ENCODE measurements at regions not wholly inside any gene's neighbourhood (a gene's known extent, or its start where the extent isn't known, plus 50 kb on each side); places are given as distances from the start of the nearest gene placed in this dataset.

GRCh38 chr1:213366141-213366831 lies 315.2 kb downstream of the RPS6KC1 start:
- Mint-ChIP-seq H3K4me3 (no peak overlapping the region), H3K4me1 (peaks cover 7% of the 10 kb centered on the region), H3K36me3 (no peaks in the 10 kb centered on the region), H3K27me3 (ENCODE audit: insufficient read depth, low read depth) (peaks cover 6% of the 10 kb centered on the region), H3K27ac (no peak overlapping the region), H3K9me3 (peaks cover 8% of the 10 kb centered on the region)
- no peak for TF ChIP-seq EZH2 (IDR thresholded peaks at IDR 0.05)
- TF ChIP-seq, protein P1, sequence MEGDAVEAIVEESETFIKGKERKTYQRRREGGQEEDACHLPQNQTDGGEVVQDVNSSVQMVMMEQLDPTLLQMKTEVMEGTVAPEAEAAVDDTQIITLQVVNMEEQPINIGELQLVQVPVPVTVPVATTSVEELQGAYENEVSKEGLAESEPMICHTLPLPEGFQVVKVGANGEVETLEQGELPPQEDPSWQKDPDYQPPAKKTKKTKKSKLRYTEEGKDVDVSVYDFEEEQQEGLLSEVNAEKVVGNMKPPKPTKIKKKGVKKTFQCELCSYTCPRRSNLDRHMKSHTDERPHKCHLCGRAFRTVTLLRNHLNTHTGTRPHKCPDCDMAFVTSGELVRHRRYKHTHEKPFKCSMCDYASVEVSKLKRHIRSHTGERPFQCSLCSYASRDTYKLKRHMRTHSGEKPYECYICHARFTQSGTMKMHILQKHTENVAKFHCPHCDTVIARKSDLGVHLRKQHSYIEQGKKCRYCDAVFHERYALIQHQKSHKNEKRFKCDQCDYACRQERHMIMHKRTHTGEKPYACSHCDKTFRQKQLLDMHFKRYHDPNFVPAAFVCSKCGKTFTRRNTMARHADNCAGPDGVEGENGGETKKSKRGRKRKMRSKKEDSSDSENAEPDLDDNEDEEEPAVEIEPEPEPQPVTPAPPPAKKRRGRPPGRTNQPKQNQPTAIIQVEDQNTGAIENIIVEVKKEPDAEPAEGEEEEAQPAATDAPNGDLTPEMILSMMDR (IDR thresholded peaks at IDR 0.05), result no peak
- TF ChIP-seq EZH2phosphoT487 (IDR thresholded peaks at IDR 0.05), result no peak
- Histone ChIP-seq H3K36me3 (no peaks in the 10 kb centered on the region), H2AFZ (replicated peaks) (no peak overlapping the region), H3K4me1 (peaks cover 14% of the 10 kb centered on the region), H3K4me2 (no peak overlapping the region), H3K4me3 (no peak overlapping the region), H4K20me1 (ENCODE audit: low read depth) (no peaks in the 10 kb centered on the region), H3K79me2 (ENCODE audit: low read depth) (no peaks in the 10 kb centered on the region), H3K27me3 (no peaks in the 10 kb centered on the region), H3K27ac (no peak overlapping the region), H3K9ac (no peak overlapping the region), H3F3A (ENCODE audit: low read depth) (no peaks in the 10 kb centered on the region), H3K9me3 (ENCODE audit: low read depth) (no peaks in the 10 kb centered on the region)
- no peak for DNase-seq (ENCODE audit: low spot score)

- Histone ChIP-seq H3K27me3 (no peaks in the 10 kb centered on the region), H3K9me3 (ENCODE audit: low read depth) (no peaks in the 10 kb centered on the region), H3K27ac (no peak overlapping the region), H3F3A (ENCODE audit: low read depth) (no peaks in the 10 kb centered on the region), H3K79me2 (ENCODE audit: low read depth) (no peaks in the 10 kb centered on the region), H3K4me3 (no peak overlapping the region), H4K20me1 (ENCODE audit: low read depth) (no peaks in the 10 kb centered on the region), H3K9ac (no peak overlapping the region), H3K36me3 (no peaks in the 10 kb centered on the region), H3K4me1 (peaks cover 14% of the 10 kb centered on the region), H2AFZ (replicated peaks) (no peak overlapping the region), H3K4me2 (no peak overlapping the region)
- Mint-ChIP-seq H3K4me1 (peaks cover 7% of the 10 kb centered on the region), H3K36me3 (no peaks in the 10 kb centered on the region), H3K27me3 (ENCODE audit: insufficient read depth, low read depth) (peaks cover 2% of the 10 kb centered on the region), H3K9me3 (no peaks in the 10 kb centered on the region), H3K4me3 (no peak overlapping the region), H3K27ac (no peak overlapping the region)
- no peak for DNase-seq (ENCODE audit: low spot score)
- TF ChIP-seq EZH2 (IDR thresholded peaks at IDR 0.05), result no peak
- TF ChIP-seq, protein P1 (IDR thresholded peaks at IDR 0.05), result no peak
- no peak for TF ChIP-seq EZH2phosphoT487 (IDR thresholded peaks at IDR 0.05)
Measured at GRCh38 chr1:213369465-213369864, 318.4 kb downstream of the RPS6KC1 start.

DNA sequence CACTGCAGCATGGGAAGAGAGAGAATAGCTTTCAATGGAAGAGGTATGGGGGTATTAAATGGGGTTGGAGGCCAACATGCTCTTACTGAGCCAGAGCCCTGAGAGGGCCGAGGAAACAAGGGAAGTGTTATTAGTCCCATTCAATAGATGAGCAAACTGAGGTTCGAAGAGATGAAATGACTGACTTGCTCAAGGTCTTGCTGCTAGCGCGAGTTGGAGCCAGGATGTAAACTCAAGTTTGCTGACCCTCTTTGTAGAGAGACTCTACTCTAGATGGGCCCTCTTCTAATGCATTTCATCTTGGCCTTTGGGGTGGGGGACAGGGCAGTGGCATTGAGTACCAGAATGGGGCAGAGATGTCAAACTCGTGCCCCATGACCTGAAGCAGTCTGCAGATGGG lies 319.5 kb downstream of the RPS6KC1 start:
- TF ChIP-seq EZH2phosphoT487 (IDR thresholded peaks at IDR 0.05), result no peak
- TF ChIP-seq, protein P1 (IDR thresholded peaks at IDR 0.05), result no peak
- TF ChIP-seq EZH2 (IDR thresholded peaks at IDR 0.05), result no peak
- H3K27ac Mint-ChIP-seq, result no peak overlapping the region
- Histone ChIP-seq H3K9ac (no peak overlapping the region), H3K27ac (no peak overlapping the region), H3F3A (ENCODE audit: low read depth) (no peaks in the 10 kb centered on the region), H3K36me3 (no peaks in the 10 kb centered on the region), H3K4me3 (no peak overlapping the region), H3K4me1 (peaks cover 14% of the 10 kb centered on the region), H3K4me2 (no peak overlapping the region), H3K79me2 (ENCODE audit: low read depth) (no peaks in the 10 kb centered on the region), H2AFZ (replicated peaks) (no peak overlapping the region), H4K20me1 (ENCODE audit: low read depth) (no peaks in the 10 kb centered on the region), H3K9me3 (ENCODE audit: low read depth) (no peaks in the 10 kb centered on the region), H3K27me3 (no peaks in the 10 kb centered on the region)
- H3K9me3 Mint-ChIP-seq, result no peaks in the 10 kb centered on the region
- H3K36me3 Mint-ChIP-seq, result no peaks in the 10 kb centered on the region
- no peak for DNase-seq (ENCODE audit: low spot score)
- H3K27me3 Mint-ChIP-seq (ENCODE audit: insufficient read depth, low read depth), result peaks cover 2% of the 10 kb centered on the region
- H3K4me3 Mint-ChIP-seq, result no peak overlapping the region
- peaks cover 7% of the 10 kb centered on the region for H3K4me1 Mint-ChIP-seq

All from neural progenitor cell (in vitro differentiated cells).